ENCODE measurements at regions not wholly inside any gene's neighbourhood (a gene's known extent, or its start where the extent isn't known, plus 50 kb on each side); places are given as distances from the start of the nearest gene placed in this dataset.
"Not testable (repeated sequence)": the region's sequence is repeated elsewhere in the genome, so short reads cannot be mapped to it uniquely, and the experiment has no call there.

- DNase-seq (no peak), ATAC-seq (no peak)
- H3K9me3 Mint-ChIP-seq (ENCODE audit: insufficient read depth) = no peaks in the 10 kb centered on the region
- no peak overlapping the region for H3K4me3 Mint-ChIP-seq
- H3K27me3 Mint-ChIP-seq (ENCODE audit: low read depth) = no peaks in the 10 kb centered on the region
- ChIA-PET POLR2A (no interaction called here), CTCF (no interaction called here)
- no peak overlapping the region for H3K27ac Mint-ChIP-seq
- no peaks in the 10 kb centered on the region for H3K36me3 Mint-ChIP-seq (ENCODE audit: low read depth)
- no peaks in the 10 kb centered on the region for H3K4me1 Mint-ChIP-seq (ENCODE audit: low read depth)
These were observed 261.1 kb downstream of the EN1 start for GRCh38 chr2:118586312-118586711.

- H3K27ac Mint-ChIP-seq = no peak overlapping the region
- ChIA-PET CTCF (no interaction called here), POLR2A (no interaction called here)
- no peak for ATAC-seq
- no peak for DNase-seq
- no peaks in the 10 kb centered on the region for H3K36me3 Mint-ChIP-seq (ENCODE audit: low read depth)
- H3K4me1 Mint-ChIP-seq (ENCODE audit: low read depth) = no peaks in the 10 kb centered on the region
- no peaks in the 10 kb centered on the region for H3K9me3 Mint-ChIP-seq (ENCODE audit: insufficient read depth)
- H3K4me3 Mint-ChIP-seq = no peak overlapping the region
- H3K27me3 Mint-ChIP-seq (ENCODE audit: low read depth) = no peaks in the 10 kb centered on the region
These were observed 262.6 kb downstream of the EN1 start for GRCh38 chr2:118584877-118585276.

- no peak for ATAC-seq
- H3K36me3 Mint-ChIP-seq (ENCODE audit: low read depth) = no peaks in the 10 kb centered on the region
- H3K4me1 Mint-ChIP-seq (ENCODE audit: low read depth) = no peaks in the 10 kb centered on the region
- DNase-seq = no peak
- CTCF ChIA-PET = no interaction called here
- POLR2A ChIA-PET = no interaction called here
- H3K9me3 Mint-ChIP-seq (ENCODE audit: insufficient read depth) = no peaks in the 10 kb centered on the region
- H3K4me3 Mint-ChIP-seq = no peak overlapping the region
- H3K27me3 Mint-ChIP-seq (ENCODE audit: low read depth) = no peaks in the 10 kb centered on the region
- H3K27ac Mint-ChIP-seq = no peak overlapping the region
These were observed 263.2 kb downstream of the EN1 start for GRCh38 chr2:118584062-118584749.

GRCh38 chr2:118582058-118582457 lies 265.4 kb downstream of the EN1 start:
- no peak overlapping the region for H3K4me3 Mint-ChIP-seq
- DNase-seq (no peak), ATAC-seq (no peak)
- no peaks in the 10 kb centered on the region for H3K4me1 Mint-ChIP-seq (ENCODE audit: low read depth)
- no peaks in the 10 kb centered on the region for H3K27me3 Mint-ChIP-seq (ENCODE audit: low read depth)
- CTCF ChIA-PET = no interaction called here
- H3K9me3 Mint-ChIP-seq (ENCODE audit: insufficient read depth) = no peaks in the 10 kb centered on the region
- POLR2A ChIA-PET = no interaction called here
- no peak overlapping the region for H3K27ac Mint-ChIP-seq
- H3K36me3 Mint-ChIP-seq (ENCODE audit: low read depth) = no peaks in the 10 kb centered on the region

- no peak overlapping the region for H3K27ac Mint-ChIP-seq
- H3K27me3 Mint-ChIP-seq (ENCODE audit: low read depth) = no peaks in the 10 kb centered on the region
- H3K36me3 Mint-ChIP-seq (ENCODE audit: low read depth) = no peaks in the 10 kb centered on the region
These were observed 266.8 kb downstream of the EN1 start for GRCh38 chr2:118580651-118581050.

GRCh38 chr2:118580107-118580506 lies 267.3 kb downstream of the EN1 start:
- POLR2A ChIA-PET = no interaction called here
- Mint-ChIP-seq H3K27ac (no peak overlapping the region), H3K9me3 (ENCODE audit: insufficient read depth) (no peaks in the 10 kb centered on the region), H3K4me3 (no peak overlapping the region), H3K36me3 (ENCODE audit: low read depth) (no peaks in the 10 kb centered on the region), H3K27me3 (ENCODE audit: low read depth) (no peaks in the 10 kb centered on the region), H3K4me1 (ENCODE audit: low read depth) (no peaks in the 10 kb centered on the region)
- ATAC-seq = no peak
- no peak for DNase-seq
- CTCF ChIA-PET = no interaction called here

More at GRCh38 chr2:118580651-118581050, 266.8 kb downstream of the EN1 start:
- Mint-ChIP-seq H3K9me3 (ENCODE audit: insufficient read depth) (no peaks in the 10 kb centered on the region), H3K4me3 (no peak overlapping the region), H3K4me1 (ENCODE audit: low read depth) (no peaks in the 10 kb centered on the region)
- DNase-seq (no peak), ATAC-seq (no peak)
- POLR2A ChIA-PET = no interaction called here
- CTCF ChIA-PET = no interaction called here

GRCh38 chr2:118577202-118577601 lies 270.2 kb downstream of the EN1 start:
- no peaks in the 10 kb centered on the region for H3K4me1 Mint-ChIP-seq (ENCODE audit: low read depth)
- H3K27me3 Mint-ChIP-seq (ENCODE audit: low read depth) = no peaks in the 10 kb centered on the region
- ChIA-PET CTCF (no interaction called here), POLR2A (no interaction called here)
- H3K9me3 Mint-ChIP-seq (ENCODE audit: insufficient read depth) = no peaks in the 10 kb centered on the region
- no peak overlapping the region for H3K4me3 Mint-ChIP-seq
- ATAC-seq (no peak), DNase-seq (no peak)
- no peak overlapping the region for H3K27ac Mint-ChIP-seq
- no peaks in the 10 kb centered on the region for H3K36me3 Mint-ChIP-seq (ENCODE audit: low read depth)

- Mint-ChIP-seq H3K9me3 (ENCODE audit: insufficient read depth) (no peaks in the 10 kb centered on the region), H3K27me3 (ENCODE audit: low read depth) (no peaks in the 10 kb centered on the region), H3K4me1 (ENCODE audit: low read depth) (no peaks in the 10 kb centered on the region), H3K27ac (no peak overlapping the region), H3K4me3 (no peak overlapping the region), H3K36me3 (ENCODE audit: low read depth) (no peaks in the 10 kb centered on the region)
- ATAC-seq (no peak), DNase-seq (no peak)
- POLR2A ChIA-PET = no interaction called here
- CTCF ChIA-PET = no interaction called here
These were observed 271.2 kb downstream of the EN1 start for GRCh38 chr2:118576109-118576855.

- not testable (repeated sequence) for ATAC-seq
These were observed 275.1 kb downstream of the EN1 start for GRCh38 chr2:118572380-118572779.

GRCh38 chr2:118569876-118570535 lies 277.4 kb downstream of the EN1 start:
- Mint-ChIP-seq H3K9me3 (ENCODE audit: insufficient read depth) (no peaks in the 10 kb centered on the region), H3K36me3 (ENCODE audit: low read depth) (no peaks in the 10 kb centered on the region), H3K27me3 (ENCODE audit: low read depth) (no peaks in the 10 kb centered on the region), H3K4me1 (ENCODE audit: low read depth) (no peaks in the 10 kb centered on the region), H3K27ac (no peak overlapping the region), H3K4me3 (no peak overlapping the region)
- ChIA-PET CTCF (no interaction called here), POLR2A (no interaction called here)
- DNase-seq (no peak), ATAC-seq (no peak)

More at GRCh38 chr2:118572380-118572779, 275.1 kb downstream of the EN1 start:
- POLR2A ChIA-PET; H3K4me1 Mint-ChIP-seq (ENCODE audit: low read depth); H3K9me3 Mint-ChIP-seq (ENCODE audit: insufficient read depth); H3K4me3 Mint-ChIP-seq; H3K27ac Mint-ChIP-seq; H3K36me3 Mint-ChIP-seq (ENCODE audit: low read depth); CTCF ChIA-PET; DNase-seq; H3K27me3 Mint-ChIP-seq (ENCODE audit: low read depth): not testable (repeated sequence)

- ChIA-PET CTCF (no interaction called here), POLR2A (no interaction called here)
- Mint-ChIP-seq H3K27ac (no peak overlapping the region), H3K27me3 (ENCODE audit: low read depth) (no peaks in the 10 kb centered on the region), H3K4me3 (no peak overlapping the region), H3K9me3 (ENCODE audit: insufficient read depth) (no peaks in the 10 kb centered on the region), H3K4me1 (ENCODE audit: low read depth) (no peaks in the 10 kb centered on the region), H3K36me3 (ENCODE audit: low read depth) (no peaks in the 10 kb centered on the region)
- no peak for DNase-seq
- no peak for ATAC-seq
These were observed 278.7 kb downstream of the EN1 start for GRCh38 chr2:118568700-118569099.

GRCh38 chr2:118565786-118566540 lies 281.5 kb downstream of the EN1 start:
- H3K27ac Mint-ChIP-seq = no peak overlapping the region
- H3K36me3 Mint-ChIP-seq (ENCODE audit: low read depth) = no peaks in the 10 kb centered on the region
- no peaks in the 10 kb centered on the region for H3K4me1 Mint-ChIP-seq (ENCODE audit: low read depth)
- no peak for ATAC-seq
- POLR2A ChIA-PET = no interaction called here
- DNase-seq = no peak
- H3K4me3 Mint-ChIP-seq = no peak overlapping the region
- no peaks in the 10 kb centered on the region for H3K27me3 Mint-ChIP-seq (ENCODE audit: low read depth)
- H3K9me3 Mint-ChIP-seq (ENCODE audit: insufficient read depth) = no peaks in the 10 kb centered on the region
- CTCF ChIA-PET = no interaction called here
